Fibroblast of lung (primary cell): ENCODE measurements at regions not wholly inside any gene's neighbourhood (a gene's known extent, or its start where the extent isn't known, plus 50 kb on each side); places are given as distances from the start of the nearest gene placed in this dataset.

Experiments used
- DNase-seq, 2 donors: peaks; one replicate each; pipeline versions ENCODE4 v3.0.0 to v3.0.0-alpha.2; 2010; ENCODE audit warnings: low read depth in 2 of 2
- H2AFZ ChIP-seq: 2 replicates; pipeline ENCODE4 v1.5.1; 2012; ENCODE audit warnings: low read length, control low read depth, inconsistent platforms
- H3K27ac ChIP-seq: 2 replicates; pipeline ENCODE4 v1.5.1; 2011; ENCODE audit warnings: low read length, control low read depth; ENCODE audit not compliant: insufficient read depth
- H3K27me3 ChIP-seq: 2 replicates; pipeline ENCODE4 v1.5.1; 2011; ENCODE audit warnings: mild to moderate bottlenecking, low read length; ENCODE audit not compliant: control insufficient read depth, insufficient read depth
- H3K36me3 ChIP-seq: 2 replicates; pipeline ENCODE4 v1.5.1; 2011; ENCODE audit warnings: low read length; ENCODE audit not compliant: control insufficient read depth, insufficient read depth
- H3K4me1 ChIP-seq: 2 replicates; pipeline ENCODE4 v1.5.1; 2011; ENCODE audit warnings: low read length; ENCODE audit not compliant: control insufficient read depth, insufficient read depth; ENCODE audit errors: extremely low read depth
- H3K4me2 ChIP-seq: 2 replicates; pipeline ENCODE4 v1.5.1; 2011; ENCODE audit warnings: low read length, control low read depth; ENCODE audit not compliant: insufficient read depth; ENCODE audit errors: extremely low read depth
- H3K4me3 ChIP-seq, 4 experiments: fragments of 200-600 bp in 1 of 4; sonication (generic) in 1 of 4; replicated peaks in 1 of 4; 2 replicates each; pipeline ENCODE4 v1.5.1; 2011 to 2016; ENCODE audit warnings: low read length in 4 of 4, low read depth in 3 of 4, mild to moderate bottlenecking in 3 of 4, control low read depth in 2 of 4, inconsistent platforms in 1 of 4, mixed read lengths in 1 of 4; ENCODE audit not compliant: insufficient read depth in 1 of 4; ENCODE audit errors: control extremely low read depth in 1 of 4
- H3K79me2 ChIP-seq: 2 replicates; pipeline ENCODE4 v1.5.1; 2012; ENCODE audit warnings: mild to moderate bottlenecking, low read length, inconsistent platforms; ENCODE audit not compliant: control insufficient read depth, insufficient read depth
- H3K9ac ChIP-seq: 2 replicates; pipeline ENCODE4 v1.5.1; 2011; ENCODE audit warnings: mild to moderate bottlenecking, low read length, control low read depth; ENCODE audit not compliant: insufficient read depth
- H3K9me3 ChIP-seq: 2 replicates; pipeline ENCODE4 v1.5.1; 2012; ENCODE audit warnings: low read depth, low read length; ENCODE audit not compliant: control insufficient read depth, insufficient read depth
- H4K20me1 ChIP-seq: 2 replicates; pipeline ENCODE4 v1.5.1; 2011; ENCODE audit warnings: low read length; ENCODE audit not compliant: control insufficient read depth, insufficient read depth; ENCODE audit errors: extremely low read depth
- CTCF ChIP-seq, 2 donors: IDR thresholded peaks in 1 of 2; conservative IDR thresholded peaks in 1 of 2; 1 replicate in 1 of 2; 2 replicates in 1 of 2; pipeline ENCODE4 v1.5.1; 2011 to 2012; ENCODE audit warnings: low read length in 2 of 2, control low read depth in 1 of 2, inconsistent platforms in 1 of 2, low read depth in 1 of 2, mild to moderate bottlenecking in 1 of 2
- EZH2 ChIP-seq: IDR thresholded peaks from 2 replicates; pipeline ENCODE4 v1.5.1; 2012; ENCODE audit warnings: low read length, control low read depth, mild to moderate bottlenecking; ENCODE audit errors: missing control alignments

DNA sequence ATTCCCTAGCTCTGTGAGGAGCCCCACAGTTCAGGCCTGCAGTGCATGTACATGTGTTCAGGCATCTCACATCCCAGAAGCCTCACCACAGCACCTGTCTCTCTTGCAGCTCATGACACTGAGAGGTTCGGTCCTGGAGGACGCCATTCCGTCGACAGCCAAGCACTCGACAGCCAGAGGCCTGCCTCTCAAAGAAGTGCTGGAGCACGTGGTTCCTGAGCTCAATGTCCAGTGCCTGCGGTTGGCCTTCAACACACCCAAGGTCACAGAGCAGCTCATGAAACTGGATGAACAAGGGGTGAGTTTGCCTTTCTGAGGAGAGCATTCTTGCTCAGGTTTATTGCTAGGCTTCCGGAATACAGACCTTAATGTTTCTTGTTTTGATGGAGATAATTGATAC is 308.3 kb upstream of the RGS6 start:
- Histone ChIP-seq H3K27me3 (no peaks in the 10 kb centered on the region), H3K9me3 (no peaks in the 10 kb centered on the region), H3K4me3 (no peak overlapping the region), H4K20me1 (no peaks in the 10 kb centered on the region), H3K36me3 (no peaks in the 10 kb centered on the region), H3K27ac (no peak overlapping the region), H3K79me2 (no peaks in the 10 kb centered on the region), H3K4me1 (peaks cover 3% of the 10 kb centered on the region), H3K9ac (no peak overlapping the region), H3K4me2 (no peak overlapping the region), H2AFZ (no peak overlapping the region)
- TF ChIP-seq CTCF (conservative IDR thresholded peaks at IDR 0.05 in 1 of 2, IDR thresholded peaks at IDR 0.05 in 1 of 2; ENCODE audit: low read depth in 1 of 2, low read length in 2 of 2) (no peak), EZH2 (no peak)
- no peak for DNase-seq

DNA sequence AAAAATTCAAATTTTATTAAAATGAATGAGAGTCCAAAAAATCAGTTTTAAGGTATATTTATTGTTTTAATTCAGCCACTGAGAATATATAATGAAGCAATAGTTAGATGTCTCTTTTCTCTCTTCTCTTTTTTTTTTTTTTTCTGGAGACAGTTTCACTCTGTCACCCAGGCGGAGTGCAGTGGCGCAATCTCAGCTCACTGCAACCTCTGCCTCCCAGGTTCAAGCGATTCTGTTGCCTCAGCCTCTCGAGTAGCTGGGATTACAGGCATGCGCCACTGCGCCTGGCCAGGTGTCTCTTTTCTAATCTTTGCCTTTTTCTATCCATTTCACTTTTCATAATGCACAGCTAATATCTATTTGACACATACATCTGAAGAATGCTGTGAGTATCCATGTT is 307.1 kb upstream of the RGS6 start:
- Histone ChIP-seq H3K4me1 (peaks cover 3% of the 10 kb centered on the region), H3K79me2 (no peaks in the 10 kb centered on the region), H3K27ac (no peak overlapping the region), H2AFZ (no peak overlapping the region), H3K4me3 (no peak overlapping the region), H3K4me2 (no peak overlapping the region), H4K20me1 (no peaks in the 10 kb centered on the region), H3K9me3 (no peaks in the 10 kb centered on the region), H3K9ac (no peak overlapping the region), H3K27me3 (no peaks in the 10 kb centered on the region), H3K36me3 (no peaks in the 10 kb centered on the region)
- TF ChIP-seq EZH2 (no peak), CTCF (conservative IDR thresholded peaks at IDR 0.05 in 1 of 2, IDR thresholded peaks at IDR 0.05 in 1 of 2; ENCODE audit: low read depth in 1 of 2, low read length in 2 of 2) (no peak)
- DNase-seq: no peak

DNA sequence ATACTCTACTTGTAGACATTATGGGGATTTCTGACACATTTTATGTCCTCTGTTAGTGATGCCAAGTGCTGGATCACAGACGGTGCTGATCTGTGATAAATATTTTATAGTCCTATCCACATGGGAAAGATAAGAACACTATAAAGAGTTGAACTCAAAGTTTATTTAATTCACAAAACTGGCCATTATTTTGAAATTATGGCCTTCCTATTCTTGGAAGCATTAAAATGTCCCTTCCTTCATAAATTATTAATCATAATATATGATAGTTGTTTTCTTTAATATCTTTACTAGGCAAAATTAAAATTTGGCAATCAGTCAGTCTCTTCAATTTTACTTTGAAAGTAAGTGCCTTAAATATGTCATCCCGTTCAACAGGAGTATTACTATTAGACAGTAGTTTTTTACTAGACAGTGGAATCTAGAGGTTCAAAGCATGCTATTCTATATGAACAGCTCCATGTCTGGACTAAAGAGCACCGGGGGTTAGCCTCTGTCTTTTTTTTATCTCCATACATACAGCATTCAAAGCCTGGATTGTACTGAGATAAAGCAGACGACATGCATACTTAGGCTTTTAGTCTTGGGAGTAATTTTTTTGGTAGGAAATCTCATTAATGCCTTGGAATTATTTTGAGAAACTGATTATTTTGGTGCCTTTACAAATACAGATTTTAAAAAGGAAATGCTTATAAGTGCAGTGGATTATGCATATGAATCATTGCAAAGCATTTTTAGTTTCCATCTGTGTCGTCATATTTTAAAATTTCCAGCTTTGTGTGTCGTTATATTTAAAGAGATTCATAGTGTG is 306.1 kb upstream of the RGS6 start:
- Histone ChIP-seq H3K79me2 (no peaks in the 10 kb centered on the region), H4K20me1 (no peaks in the 10 kb centered on the region), H3K4me1 (no peaks in the 10 kb centered on the region), H3K27me3 (no peaks in the 10 kb centered on the region), H3K9me3 (no peaks in the 10 kb centered on the region), H3K27ac (no peak overlapping the region), H3K36me3 (no peaks in the 10 kb centered on the region), H3K4me3 (no peak overlapping the region), H3K4me2 (no peak overlapping the region), H3K9ac (no peak overlapping the region), H2AFZ (no peak overlapping the region)
- no peak for TF ChIP-seq EZH2
- TF ChIP-seq CTCF (conservative IDR thresholded peaks at IDR 0.05 in 1 of 2, IDR thresholded peaks at IDR 0.05 in 1 of 2; ENCODE audit: low read depth in 1 of 2, low read length in 2 of 2): no peak
- peak in 1 of 2 donors; percentile 50 for DNase-seq
